Right lobe of liver (tissue), 4 donors: ENCODE measurements at regions not wholly inside any gene's neighbourhood (a gene's known extent, or its start where the extent isn't known, plus 50 kb on each side); places are given as distances from the start of the nearest gene placed in this dataset.

Experiments used
- CTCF ChIP-seq, 4 donors: fragments of 200-600 bp in 3 of 4; fragments of 450-650 bp in 1 of 4; IDR thresholded peaks; one replicate each; pipeline versions ENCODE4 v1.5.1 to v1.8.0; 2016 to 2022; ENCODE audit warnings: antibody characterized with exemption in 4 of 4, mild to moderate bottlenecking in 2 of 4
- POLR2A ChIP-seq: fragments of 450-650 bp; IDR thresholded peaks from one replicate; pipeline ENCODE4 v1.6.1; 2017; ENCODE audit warnings: antibody characterized with exemption, mild to moderate bottlenecking
- donor health status: DM: no; HTN: no; CAD: no.
- donor health status: DM: no; HTN: no; CAD: no.
- donor health status: DM: no; HTN: yes; CAD: no.

GRCh38 chr2:154589514-154589913 lies 109.0 kb upstream of the KCNJ3 start:
- no peak for TF ChIP-seq CTCF (IDR thresholded peaks at IDR 0.05)
- no peak for TF ChIP-seq POLR2A
